ENCODE measurements at regions not wholly inside any gene's neighbourhood (a gene's known extent, or its start where the extent isn't known, plus 50 kb on each side); places are given as distances from the start of the nearest gene placed in this dataset.

- DNase-seq (ENCODE audit: low spot score): no peak
Observed at GRCh38 chr6:19268117-19268516, 569.1 kb upstream of the ID4 start.

GRCh38 chr6:19268718-19269117 is 568.5 kb upstream of the ID4 start:
- no peak for DNase-seq (ENCODE audit: low spot score)

DNA sequence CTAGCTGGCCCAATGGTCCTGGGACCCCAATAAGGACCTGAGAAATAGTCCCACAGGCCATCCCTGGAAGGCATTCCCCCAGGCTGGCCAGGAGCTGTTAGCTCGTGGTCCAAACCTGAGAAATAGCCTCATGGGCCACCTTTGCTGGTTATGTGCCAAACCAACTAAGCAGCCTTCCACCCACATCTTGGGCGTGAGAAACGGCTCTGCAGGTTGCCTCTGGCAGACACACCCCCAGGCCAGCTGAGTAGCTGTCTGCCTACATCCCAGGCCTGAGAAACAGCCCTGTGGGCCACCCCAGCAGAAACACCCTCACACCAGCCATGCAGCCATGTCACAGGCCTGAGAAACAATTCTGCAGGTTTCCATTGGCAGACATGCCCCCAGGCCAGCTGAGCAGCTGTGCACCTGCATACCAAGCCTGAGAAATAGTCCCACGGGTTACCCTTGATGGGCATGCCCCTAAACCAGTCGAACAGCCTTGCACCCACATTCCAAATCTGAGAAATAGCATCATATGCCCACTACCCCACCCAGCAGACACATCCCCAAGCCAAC is 567.8 kb upstream of the ID4 start:
- no peak for DNase-seq (ENCODE audit: low spot score)

- DNase-seq (ENCODE audit: low spot score): no peak
Observed at GRCh38 chr6:19270616-19271015, 566.6 kb upstream of the ID4 start.

GRCh38 chr6:19279273-19279684 is 557.9 kb upstream of the ID4 start:
- no peak for DNase-seq (ENCODE audit: low spot score)

DNA sequence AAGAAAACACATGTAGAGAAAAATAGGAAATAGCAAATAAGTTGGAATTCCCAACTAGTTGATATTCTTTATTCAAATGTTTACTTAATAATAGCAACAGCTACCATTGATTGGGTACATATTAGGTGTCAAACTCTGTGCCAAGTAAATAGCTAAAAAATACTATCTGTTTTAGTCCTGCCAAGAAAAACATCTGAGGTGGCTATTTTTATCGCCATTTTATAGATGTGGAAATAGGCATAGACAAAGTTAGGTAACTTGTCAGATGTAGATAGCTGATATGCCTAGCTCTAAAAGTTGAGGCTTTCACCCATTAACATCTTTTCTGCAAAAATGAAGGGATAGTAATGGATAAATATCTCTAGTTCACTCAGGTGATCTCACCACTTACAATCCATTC is 549.2 kb upstream of the ID4 start:
- DNase-seq (ENCODE audit: low spot score): no peak

- no peak for DNase-seq (ENCODE audit: low spot score)
Observed at GRCh38 chr6:19289457-19289856, 547.7 kb upstream of the ID4 start.

DNA sequence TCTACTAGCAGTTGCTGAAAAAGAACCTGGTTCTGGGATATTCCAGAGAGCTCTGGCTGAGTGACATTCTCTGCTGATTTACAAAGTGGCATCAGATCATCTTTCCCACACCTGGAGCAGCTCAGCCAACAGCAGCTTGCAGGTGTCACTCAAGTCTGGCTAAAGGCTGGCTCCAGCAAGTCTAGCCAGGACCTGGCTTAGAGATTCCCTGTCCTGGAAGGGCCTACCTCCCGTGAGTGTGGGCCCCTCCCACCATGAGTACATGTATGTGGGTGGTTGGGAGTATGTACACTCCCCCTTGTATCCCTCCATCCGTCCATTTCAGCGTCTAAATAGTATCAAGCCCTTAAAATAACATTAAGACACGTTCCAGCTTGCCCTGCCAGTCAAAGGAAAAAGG is 539.3 kb upstream of the ID4 start:
- DNase-seq (ENCODE audit: low spot score): peak; percentile 66

GRCh38 chr6:19298421-19298820 is 538.7 kb upstream of the ID4 start:
- DNase-seq (ENCODE audit: low spot score): no peak

DNA sequence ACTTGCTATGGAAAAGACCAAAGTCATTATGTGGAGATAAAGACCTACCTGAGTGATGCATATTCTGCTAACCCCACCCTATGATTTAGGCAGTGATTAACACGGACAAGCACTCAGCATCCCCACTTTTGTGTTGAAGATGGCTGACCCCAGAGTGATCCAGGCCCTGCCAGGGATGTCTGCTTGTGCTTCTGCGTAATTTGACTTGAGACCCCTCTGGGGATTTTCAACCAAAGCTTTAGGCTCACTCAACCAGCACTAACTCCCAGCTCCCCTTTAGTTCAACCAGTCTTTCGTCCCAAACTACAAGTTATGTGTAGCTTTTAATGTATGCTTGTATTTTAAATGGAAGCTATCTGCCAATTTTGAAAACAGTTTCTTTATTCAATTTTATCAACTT is 538.0 kb upstream of the ID4 start:
- peak; percentile 44 for DNase-seq (ENCODE audit: low spot score)

DNA sequence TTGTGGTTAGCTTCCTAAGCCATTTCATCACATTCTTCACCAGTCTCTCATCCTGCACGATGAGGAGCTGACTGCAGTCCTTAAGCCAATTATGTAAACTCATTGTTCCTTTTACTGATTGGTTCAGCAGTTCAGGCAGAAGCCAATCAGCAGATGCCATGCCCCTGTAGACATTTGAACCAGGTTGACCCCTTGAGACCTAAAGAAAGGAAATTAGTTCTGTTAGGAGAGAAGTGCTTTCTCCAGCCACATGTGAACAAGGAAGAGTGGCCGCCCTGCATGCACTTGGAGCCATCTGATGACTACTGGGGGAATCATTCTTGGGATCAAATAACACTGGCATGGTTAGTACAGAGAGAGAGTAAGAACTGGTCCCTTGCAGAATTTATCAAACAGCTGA is 535.2 kb upstream of the ID4 start:
- no peak for DNase-seq (ENCODE audit: low spot score)

DNA sequence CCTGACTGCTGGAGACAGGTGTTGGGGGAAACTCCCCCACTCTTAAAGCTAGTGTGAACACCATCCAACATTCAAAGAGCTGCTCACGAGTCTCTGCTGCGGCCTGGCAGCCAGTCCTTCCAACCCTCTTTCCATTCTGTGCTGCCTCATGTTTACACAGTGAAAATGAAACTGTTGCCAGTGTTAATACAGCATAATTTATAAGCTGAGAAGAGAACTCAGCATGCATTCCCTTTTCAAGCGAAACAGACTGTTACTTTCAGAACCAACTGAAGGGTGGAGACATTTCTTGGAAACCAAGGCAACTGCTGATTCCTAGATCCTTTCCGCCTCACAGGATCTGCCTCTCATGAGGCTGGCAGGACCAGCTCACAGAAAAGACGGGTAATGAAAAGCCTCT is 533.8 kb upstream of the ID4 start:
- no peak for DNase-seq (ENCODE audit: low spot score)

GRCh38 chr6:19309661-19310060 is 527.5 kb upstream of the ID4 start:
- DNase-seq (ENCODE audit: low spot score): no peak

GRCh38 chr6:19311786-19312185 is 525.4 kb upstream of the ID4 start:
- DNase-seq (ENCODE audit: low spot score): no peak

DNA sequence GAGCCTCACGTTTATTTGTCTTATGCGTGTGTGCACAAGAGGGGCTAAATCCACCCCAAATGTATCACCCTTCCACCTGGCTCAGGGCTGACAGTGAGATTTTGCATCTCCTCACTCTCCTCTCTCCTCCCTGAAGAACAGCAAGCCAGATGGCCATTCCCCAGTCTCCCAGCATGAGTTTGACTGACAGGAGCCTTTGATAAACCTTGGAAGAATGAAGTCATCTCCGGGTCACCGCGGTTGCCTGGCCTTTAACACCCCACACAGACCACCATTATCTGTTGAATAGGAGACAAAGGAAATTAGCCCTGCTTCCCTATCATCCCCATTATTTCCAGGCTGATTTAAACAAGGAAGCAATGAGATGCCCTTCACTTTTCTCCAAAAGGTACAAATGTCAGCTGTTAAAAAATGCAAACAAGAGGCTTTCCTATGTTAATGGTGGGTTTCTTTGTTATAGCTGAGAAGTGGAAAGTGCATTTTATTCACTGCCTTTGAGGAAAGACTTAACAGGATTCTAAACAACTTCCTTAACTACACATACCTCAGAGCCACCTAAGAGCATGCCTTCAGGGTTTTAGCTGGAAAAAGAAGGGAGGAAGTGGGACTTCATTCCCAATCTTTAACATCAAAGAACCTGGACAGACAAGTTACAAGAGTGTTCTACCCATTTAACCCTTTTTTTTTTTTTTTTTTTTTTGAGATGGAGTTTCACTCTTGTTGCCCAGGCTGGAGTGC is 524.8 kb upstream of the ID4 start:
- no peak for DNase-seq (ENCODE audit: low spot score)

GRCh38 chr6:19317431-19317986 is 519.7 kb upstream of the ID4 start:
- no peak for DNase-seq (ENCODE audit: low spot score)

GRCh38 chr6:19319005-19319404 is 518.2 kb upstream of the ID4 start:
- DNase-seq (ENCODE audit: low spot score): no peak

GRCh38 chr6:19320111-19320581 is 517.0 kb upstream of the ID4 start:
- no peak for DNase-seq (ENCODE audit: low spot score)

- no peak for DNase-seq (ENCODE audit: low spot score)
Observed at GRCh38 chr6:19322691-19323485, 514.3 kb upstream of the ID4 start.

DNA sequence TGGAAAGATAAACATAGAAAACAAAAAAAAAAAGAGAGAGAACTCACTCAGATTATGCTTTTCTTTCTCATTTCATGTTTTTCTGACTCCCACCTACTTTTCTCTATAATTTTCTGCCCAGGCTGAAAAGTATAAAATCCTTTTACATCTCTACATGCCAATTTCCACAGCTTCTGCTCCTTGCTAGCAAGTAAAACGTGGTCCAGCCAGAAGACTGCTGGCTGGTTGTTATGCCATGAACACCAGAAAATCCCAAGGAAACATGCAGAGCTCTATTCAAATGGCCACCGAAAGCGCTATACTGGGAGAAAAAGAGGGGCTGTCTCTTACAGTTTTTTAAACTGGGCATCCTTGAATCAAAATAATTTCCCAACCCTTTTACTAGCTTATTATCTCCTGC is 512.8 kb upstream of the ID4 start:
- DNase-seq (ENCODE audit: low spot score): no peak

- no peak for DNase-seq (ENCODE audit: low spot score)
Observed at GRCh38 chr6:19325335-19325789, 511.8 kb upstream of the ID4 start.

- no peak for DNase-seq (ENCODE audit: low spot score)
Observed at GRCh38 chr6:19327241-19327640, 509.9 kb upstream of the ID4 start.

DNA sequence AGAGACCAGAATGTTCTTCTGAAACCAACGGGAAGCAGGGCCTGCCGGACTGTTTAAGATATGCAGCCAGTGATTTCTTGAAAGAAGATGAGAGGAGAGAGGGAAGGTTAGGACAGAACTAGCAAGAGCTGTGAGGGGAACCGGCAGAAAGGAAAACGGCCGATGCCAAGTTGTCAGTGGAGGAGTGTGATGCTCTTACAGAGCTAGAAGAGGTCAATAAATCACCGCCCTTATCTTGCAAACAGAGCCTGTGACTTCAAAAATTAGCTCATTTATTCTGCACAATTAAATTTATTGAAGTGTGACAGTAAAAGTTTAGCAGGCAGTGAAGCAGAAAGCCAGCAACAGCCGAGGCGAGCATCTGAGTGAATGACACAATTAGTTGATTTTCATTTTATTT is 509.5 kb upstream of the ID4 start:
- no peak for DNase-seq (ENCODE audit: low spot score)
